H9 (cell line): ENCODE measurements at regions not wholly inside any gene's neighbourhood (a gene's known extent, or its start where the extent isn't known, plus 50 kb on each side); places are given as distances from the start of the nearest gene placed in this dataset.

Experiments used
- DNase-seq: peaks from one replicate; pipeline ENCODE4 v3.0.0-alpha.2; 2017
- H2AFZ ChIP-seq: one replicate; pipeline ENCODE4 v1.6.1; 2013; ENCODE audit warnings: mild to moderate bottlenecking, low read length, control low read depth, moderate library complexity
- H2AK5ac ChIP-seq: 2 replicates; pipeline ENCODE4 v1.6.1; 2013; ENCODE audit warnings: low read length, control low read depth, mixed read lengths; ENCODE audit not compliant: insufficient read length
- H2BK120ac ChIP-seq: one replicate; pipeline ENCODE4 v1.6.1; 2013; ENCODE audit warnings: low read depth, mild to moderate bottlenecking, low read length, control low read depth, inconsistent platforms; ENCODE audit not compliant: poor library complexity, severe bottlenecking
- H2BK12ac ChIP-seq: 2 replicates; pipeline ENCODE4 v1.6.1; 2013; ENCODE audit warnings: low read length, control low read depth, mixed read lengths, low read depth; ENCODE audit not compliant: insufficient read length
- H2BK15ac ChIP-seq: 2 replicates; pipeline ENCODE4 v1.6.1; 2013; ENCODE audit warnings: low read depth, low read length, control low read depth
- H2BK20ac ChIP-seq: one replicate; pipeline ENCODE4 v1.6.1; 2013; ENCODE audit warnings: low read depth, mild to moderate bottlenecking, low read length, control low read depth, inconsistent platforms; ENCODE audit not compliant: poor library complexity, severe bottlenecking
- H2BK5ac ChIP-seq: 2 replicates; pipeline ENCODE4 v1.6.1; 2013; ENCODE audit warnings: low read length, control low read depth, mixed read lengths; ENCODE audit not compliant: insufficient read length
- H3K14ac ChIP-seq: 2 replicates; pipeline ENCODE4 v1.6.1; 2013; ENCODE audit warnings: low read length, control low read depth; ENCODE audit not compliant: insufficient read depth
- H3K18ac ChIP-seq: 2 replicates; pipeline ENCODE4 v1.6.1; 2013; ENCODE audit warnings: low read depth, mild to moderate bottlenecking, mixed read lengths, low read length, control low read depth; ENCODE audit not compliant: insufficient read length
- H3K23ac ChIP-seq: 2 replicates; pipeline ENCODE4 v1.6.1; 2013; ENCODE audit warnings: low read length, control low read depth, mixed read lengths, low read depth; ENCODE audit not compliant: insufficient read length
- H3K23me2 ChIP-seq: 2 replicates; pipeline ENCODE4 v1.6.1; 2013; ENCODE audit warnings: low read depth, mild to moderate bottlenecking, mixed read lengths, low read length, control low read depth; ENCODE audit not compliant: insufficient read length, poor library complexity, severe bottlenecking
- H3K27ac ChIP-seq: 2 replicates; pipeline ENCODE4 v1.5.1; 2013; ENCODE audit warnings: low read length, control low read depth, mixed read lengths, low read depth; ENCODE audit not compliant: insufficient read length
- H3K27me3 ChIP-seq: 2 replicates; pipeline ENCODE4 v1.6.1; 2013; ENCODE audit warnings: low read length, control low read depth, inconsistent platforms; ENCODE audit not compliant: insufficient read depth
- H3K4ac ChIP-seq: 2 replicates; pipeline ENCODE4 v1.6.1; 2013; ENCODE audit warnings: low read depth, mild to moderate bottlenecking, control low read depth, inconsistent platforms, low read length, moderate library complexity
- H3K4me1 ChIP-seq: 2 replicates; pipeline ENCODE4 v1.6.1; 2013; ENCODE audit warnings: low read length, control low read depth, inconsistent platforms; ENCODE audit not compliant: insufficient read depth
- H3K4me2 ChIP-seq: 2 replicates; pipeline ENCODE4 v1.6.1; 2013; ENCODE audit warnings: low read length, control low read depth, mixed read lengths; ENCODE audit not compliant: insufficient read length, insufficient read depth
- H3K56ac ChIP-seq: 2 replicates; pipeline ENCODE4 v1.6.1; 2013; ENCODE audit warnings: low read depth, mild to moderate bottlenecking, mixed read lengths, low read length, control low read depth; ENCODE audit not compliant: insufficient read length
- H3K79me1 ChIP-seq: 2 replicates; pipeline ENCODE4 v1.6.1; 2013; ENCODE audit warnings: low read depth, mild to moderate bottlenecking, moderate library complexity, low read length, control low read depth, inconsistent platforms; ENCODE audit not compliant: insufficient read depth, poor library complexity, severe bottlenecking
- H3K79me2 ChIP-seq: 2 replicates; pipeline ENCODE4 v1.6.1; 2013; ENCODE audit warnings: low read length, control low read depth, inconsistent platforms; ENCODE audit not compliant: insufficient read depth
- H3K9ac ChIP-seq: 2 replicates; pipeline ENCODE4 v1.6.1; 2013; ENCODE audit warnings: low read length, control low read depth, mixed read lengths; ENCODE audit not compliant: insufficient read length; ENCODE audit errors: extremely low read depth
- H3K9me3 ChIP-seq: one replicate; pipeline ENCODE4 v1.6.1; 2013; ENCODE audit warnings: low read depth, low read length, inconsistent platforms; ENCODE audit not compliant: control insufficient read depth
- H3T11ph ChIP-seq: one replicate; pipeline ENCODE4 v1.6.1; 2013; ENCODE audit warnings: mild to moderate bottlenecking, low read length, control low read depth, inconsistent platforms
- H4K20me1 ChIP-seq: one replicate; pipeline ENCODE4 v1.6.1; 2013; ENCODE audit not compliant: control insufficient read depth, insufficient read length, insufficient read depth
- H4K5ac ChIP-seq: 2 replicates; pipeline ENCODE4 v1.6.1; 2013; ENCODE audit warnings: low read depth, mild to moderate bottlenecking, mixed read lengths, low read length, control low read depth; ENCODE audit not compliant: insufficient read length
- H4K8ac ChIP-seq: replicated peaks from 2 replicates; pipeline ENCODE4 v1.6.1; 2013; ENCODE audit warnings: low read length, control low read depth, mixed read lengths, low read depth; ENCODE audit not compliant: insufficient read length
- H4K91ac ChIP-seq: 2 replicates; pipeline ENCODE4 v1.6.1; 2013; ENCODE audit warnings: low read depth, mild to moderate bottlenecking, moderate library complexity, mixed read lengths, low read length, control low read depth; ENCODE audit not compliant: insufficient read length
- H3K27ac Mint-ChIP-seq, 3 experiments: 2 replicates in 2 of 3; 3 replicates in 1 of 3; pipeline ENCODE4 v1.8.0; 2020 to 2021; ENCODE audit warnings: mixed read lengths in 3 of 3, mild to moderate bottlenecking in 1 of 3, moderate library complexity in 1 of 3
- H3K27me3 Mint-ChIP-seq: 2 replicates; pipeline ENCODE4 v1.8.0; 2021; ENCODE audit warnings: low read depth, mild to moderate bottlenecking, moderate library complexity, mixed read lengths
- H3K36me3 Mint-ChIP-seq, 3 experiments: 2 replicates in 2 of 3; 3 replicates in 1 of 3; pipeline ENCODE4 v1.8.0; 2020 to 2021; ENCODE audit warnings: low read depth in 3 of 3, mixed read lengths in 3 of 3; ENCODE audit not compliant: insufficient read depth in 1 of 3
- H3K4me1 Mint-ChIP-seq, 2 experiments: 2 replicates each; pipeline ENCODE4 v1.8.0; 2020; ENCODE audit warnings: mixed read lengths in 2 of 2
- H3K4me3 Mint-ChIP-seq, 2 experiments: 2 replicates in 1 of 2; 3 replicates in 1 of 2; pipeline ENCODE4 v1.8.0; 2020 to 2021; ENCODE audit warnings: mild to moderate bottlenecking in 2 of 2, mixed read lengths in 2 of 2, moderate library complexity in 1 of 2
- H3K9me3 Mint-ChIP-seq, 2 experiments: 2 replicates in 1 of 2; 3 replicates in 1 of 2; pipeline ENCODE4 v1.8.0; 2020; ENCODE audit warnings: mild to moderate bottlenecking in 2 of 2, mixed read lengths in 2 of 2, moderate library complexity in 1 of 2
- CTCF ChIP-seq: fragments of 200-600 bp; sonication (generic); conservative IDR thresholded peaks from 3 replicates; pipeline ENCODE4 v1.8.0; 2021; ENCODE audit warnings: antibody characterized with exemption, mild to moderate bottlenecking
- WGBS: extraction: QIAGEN DNeasy Blood & Tissue Kit; methylation state at CpG from one replicate; pipeline ENCODE4 v1.1.7; 2013; ENCODE audit warnings: missing lambda C conversion rate, low lambda C conversion rate, mixed read lengths; ENCODE audit not compliant: insufficient read length; ENCODE audit errors: extremely low coverage; 5-methylcytosine and 5-hydroxymethylcytosine counted together

GRCh38 chr20:60428651-60429050, 470.4 kb downstream of the CDH26 start:
- Histone ChIP-seq H3K23ac (no peak overlapping the region), H3K27me3 (no peaks in the 10 kb centered on the region), H3K18ac (no peak overlapping the region), H3K4me2 (no peak overlapping the region), H3K9me3 (no peaks in the 10 kb centered on the region), H4K5ac (no peak overlapping the region), H3K23me2 (no peaks in the 10 kb centered on the region), H4K20me1 (no peaks in the 10 kb centered on the region), H3K27ac (no peak overlapping the region), H2BK5ac (no peak overlapping the region), H2BK20ac (no peak overlapping the region), H2BK15ac (no peak overlapping the region), H3T11ph (no peak overlapping the region), H3K14ac (no peak overlapping the region), H3K9ac (no peak overlapping the region), H3K4ac (no peak overlapping the region), H3K4me1 (peaks cover 7% of the 10 kb centered on the region; the same call in 1 of the 2 replicates), H3K79me1 (no peaks in the 10 kb centered on the region), H4K8ac (no peak overlapping the region), H3K56ac (no peak overlapping the region), H2BK12ac (no peak overlapping the region), H4K91ac (no peak overlapping the region), H2AK5ac (no peak overlapping the region), H2AFZ (no peak overlapping the region), H3K79me2 (no peaks in the 10 kb centered on the region), H2BK120ac (no peak overlapping the region)
- no CpG with 5 or more reads among the region's 2 CpGs for WGBS
- Mint-ChIP-seq H3K9me3 (no peaks in the 10 kb centered on the region), H3K27me3 (peaks cover 1% of the 10 kb centered on the region; the same call in 1 of the 2 replicates), H3K4me3 (no peak overlapping the region), H3K4me1 (peaks cover 25 to 31% of the 10 kb centered on the region in 2 experiments), H3K36me3 (no peaks in the 10 kb centered on the region), H3K27ac (no peak overlapping the region)
- DNase-seq: no peak
- no peak for TF ChIP-seq CTCF
